Amygdala (tissue), 56 donors: ENCODE measurements at regions not wholly inside any gene's neighbourhood (a gene's known extent, or its start where the extent isn't known, plus 50 kb on each side); places are given as distances from the start of the nearest gene placed in this dataset.
A peak's percentile ranks its signal among the peaks of the same experiment; 100 is the strongest.

Experiments used
- DNase-seq, 56 donors: peaks; one replicate each; lab custom pipeline; 2025; lab: John Stamatoyannopoulos, UW

DNA sequence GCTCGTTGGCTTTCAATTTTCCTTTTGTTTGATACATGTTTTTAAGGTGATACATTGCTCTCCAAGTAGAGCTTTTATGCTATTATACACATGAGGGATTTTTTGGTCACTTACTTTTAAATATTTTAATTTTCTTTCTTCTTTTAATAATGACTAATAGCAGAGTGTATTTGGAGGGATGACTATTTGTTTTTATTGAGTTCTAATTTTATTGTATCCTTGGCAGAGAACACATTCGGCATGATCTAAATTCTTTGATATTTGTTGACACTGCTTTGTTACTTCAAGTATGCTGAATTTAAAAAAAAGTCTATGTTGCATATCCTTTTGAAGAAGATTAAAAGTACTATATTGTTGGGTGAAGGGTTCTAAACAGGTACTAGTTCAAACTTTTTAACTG, 149.9 kb upstream of the PDZRN3 start:
- DNase-seq, result no peak

DNA sequence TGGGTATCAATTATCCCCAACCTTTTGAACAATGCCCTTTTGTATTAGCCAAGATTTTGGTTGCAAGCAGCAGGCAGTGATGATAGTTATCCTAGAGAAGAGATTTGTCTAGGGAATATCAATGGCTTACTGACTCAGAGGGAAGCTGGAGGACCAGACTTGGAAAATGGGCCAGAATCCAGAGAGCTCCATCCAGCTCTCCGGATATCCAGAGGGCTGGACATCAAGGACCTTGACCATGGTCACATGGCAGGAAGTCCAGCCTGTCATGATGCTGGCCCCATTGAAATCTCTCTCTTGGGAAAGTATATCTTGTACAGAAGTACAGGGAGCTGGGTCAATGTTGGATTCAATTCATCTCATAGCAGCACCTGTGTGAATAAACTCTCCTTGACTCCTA, 148.5 kb upstream of the PDZRN3 start:
- peak in 1 of 56 donors; percentile 9 for DNase-seq

DNA sequence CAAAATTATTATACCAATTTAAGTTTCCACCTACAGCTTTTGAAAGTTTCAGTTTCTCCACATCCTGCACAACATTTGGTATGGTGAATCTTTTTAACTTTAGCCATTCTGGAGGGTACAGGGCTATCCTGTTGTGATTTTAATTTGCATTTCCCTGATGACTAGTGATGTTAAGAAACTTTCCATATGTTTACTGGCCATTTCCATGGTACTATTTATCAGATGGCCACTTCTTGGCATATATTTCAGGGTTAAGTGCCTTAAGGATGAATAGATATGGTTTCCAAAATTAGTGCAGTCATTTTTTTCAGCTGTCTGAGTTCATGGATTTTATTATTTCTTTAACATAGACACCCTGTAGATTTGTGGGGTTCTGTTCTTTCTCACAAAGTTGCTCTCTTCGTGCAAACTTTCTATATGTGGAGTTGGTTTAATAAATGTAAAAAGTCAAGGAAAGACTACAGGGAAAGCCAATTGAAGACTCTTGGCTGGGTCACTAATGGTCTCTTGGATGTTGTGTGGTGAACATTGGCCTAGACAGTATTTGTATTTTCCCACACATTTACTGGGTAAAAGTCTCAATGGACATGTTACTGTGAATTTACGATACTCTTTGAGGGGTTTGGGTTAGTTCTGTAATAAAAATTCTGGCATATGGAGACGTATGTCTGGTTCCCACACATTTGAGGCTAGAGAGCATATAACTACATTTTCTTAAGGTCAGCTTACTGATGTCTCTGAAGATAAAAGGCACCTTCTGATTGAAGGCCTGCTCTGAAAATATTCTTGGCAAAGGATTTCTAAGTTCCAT, 147.5 kb upstream of the PDZRN3 start:
- no peak for DNase-seq

DNA sequence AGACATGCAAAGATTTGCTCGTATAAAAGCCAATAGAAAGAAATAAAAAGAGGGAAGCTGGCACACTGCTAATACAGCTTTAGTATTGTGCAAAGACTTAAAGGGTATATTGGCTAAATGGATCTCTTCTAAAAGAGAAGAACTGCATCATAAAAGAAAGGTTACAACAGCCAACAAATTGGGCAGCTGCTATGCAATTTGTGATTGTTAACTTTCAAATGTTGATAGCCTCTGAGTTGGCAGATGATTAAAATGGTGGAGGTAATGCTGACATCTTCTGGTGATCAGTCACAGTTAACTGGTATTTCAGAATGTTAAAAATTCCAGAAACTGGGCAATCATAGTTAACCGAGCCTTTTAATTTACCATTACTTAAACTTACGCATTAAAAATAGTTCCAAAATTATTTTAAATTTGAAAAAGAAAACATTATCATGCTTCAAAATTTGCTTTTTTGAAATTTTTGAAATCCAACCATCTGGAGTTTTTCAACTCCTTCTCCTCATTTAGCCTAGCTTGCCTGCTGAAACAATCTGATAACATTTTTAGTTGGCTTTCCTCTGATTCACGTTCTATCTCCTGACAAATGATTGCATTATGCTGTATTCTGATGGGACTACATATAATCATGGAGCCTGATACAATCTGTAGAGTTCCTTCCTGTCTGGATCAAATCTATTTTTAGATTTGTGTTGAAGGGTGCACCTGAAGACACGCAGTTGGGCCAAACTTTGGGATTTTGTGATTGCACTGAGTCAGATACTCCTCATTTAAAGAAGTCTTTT, 144.0 kb upstream of the PDZRN3 start:
- DNase-seq, result peak in 1 of 56 donors; percentile 16

DNA sequence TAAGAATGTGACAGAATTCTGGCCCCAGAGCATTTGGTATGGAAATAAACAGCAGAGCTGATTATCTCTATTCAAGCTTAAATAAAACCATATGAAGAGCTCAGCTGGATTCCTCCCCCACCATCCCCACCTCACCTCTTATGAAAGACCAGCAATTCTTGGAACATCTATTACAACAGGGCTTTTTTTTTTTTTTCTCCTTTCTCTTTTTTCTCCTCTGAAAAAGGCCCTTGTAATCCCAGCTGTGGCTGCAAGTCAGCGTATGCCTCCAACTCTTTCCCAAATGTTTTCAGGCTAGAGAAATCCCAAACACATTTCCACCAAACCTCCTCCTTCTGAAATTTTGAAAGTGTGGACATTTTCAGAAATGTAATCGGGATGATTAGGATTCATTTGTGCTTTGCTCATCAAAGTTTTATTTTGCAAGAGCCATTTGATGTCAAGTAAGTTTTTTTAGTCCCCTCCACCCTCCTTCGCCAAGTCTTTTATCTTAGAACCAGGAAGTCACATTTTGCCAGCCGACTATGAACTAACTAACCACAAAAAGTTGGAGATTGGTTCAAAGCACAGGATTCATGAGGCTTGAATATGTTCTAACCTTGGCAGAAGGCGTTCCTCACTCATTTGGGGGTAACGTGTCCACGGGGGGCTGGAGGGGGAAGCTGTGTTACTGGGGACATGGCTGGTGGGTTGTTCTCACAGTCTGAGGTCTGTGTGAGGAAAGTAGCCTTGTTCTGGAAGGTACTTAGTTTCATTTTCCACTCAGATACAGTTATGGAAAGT, 142.0 kb upstream of the PDZRN3 start:
- no peak for DNase-seq

GRCh38 chr3:73765878-73766545, 141.3 kb upstream of the PDZRN3 start:
- DNase-seq, result no peak

- DNase-seq, result no peak
Measured at GRCh38 chr3:73762855-73763254, 138.1 kb upstream of the PDZRN3 start.

- no peak for DNase-seq
Measured at GRCh38 chr3:73759297-73759711, 134.6 kb upstream of the PDZRN3 start.

- DNase-seq, result no peak
Measured at GRCh38 chr3:73757536-73757935, 132.8 kb upstream of the PDZRN3 start.

- DNase-seq, result no peak
Measured at GRCh38 chr3:73753985-73754384, 129.2 kb upstream of the PDZRN3 start.

- no peak for DNase-seq
Measured at GRCh38 chr3:73752338-73752737, 127.6 kb upstream of the PDZRN3 start.

- no peak for DNase-seq
Measured at GRCh38 chr3:73746623-73747022, 121.9 kb upstream of the PDZRN3 start.

DNA sequence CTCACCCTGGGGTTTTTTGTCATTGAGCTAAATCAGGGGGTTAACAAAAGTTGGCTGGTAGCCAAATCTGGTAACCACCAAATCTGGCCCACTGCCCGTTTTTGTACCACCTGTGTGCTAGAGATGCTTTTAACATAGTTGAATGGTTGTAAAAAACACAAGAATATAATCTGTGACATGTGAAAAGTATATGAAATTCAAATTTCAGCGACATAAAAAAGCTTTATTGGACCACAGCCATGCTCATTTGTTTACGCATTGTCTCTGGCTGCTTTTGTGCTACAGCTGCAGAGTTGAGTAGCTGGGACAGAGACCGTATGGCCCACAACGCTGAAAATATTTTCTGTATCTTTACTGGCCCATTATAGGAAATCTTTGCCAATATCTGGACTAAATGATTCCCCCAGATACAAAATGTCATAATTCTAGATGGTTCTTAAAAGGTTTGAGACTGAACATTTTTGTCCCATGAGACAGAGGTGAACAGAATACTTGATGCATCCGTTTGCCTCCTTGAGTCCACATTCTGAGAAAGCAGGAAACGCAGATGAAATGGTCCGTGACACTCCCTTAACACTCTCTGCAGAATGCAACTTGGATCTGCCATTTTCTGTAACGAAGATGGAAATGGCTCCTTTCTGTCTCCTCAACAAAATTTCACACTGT, 120.9 kb upstream of the PDZRN3 start:
- peak in 2 of 56 donors; percentile 4 to 31 for DNase-seq

DNA sequence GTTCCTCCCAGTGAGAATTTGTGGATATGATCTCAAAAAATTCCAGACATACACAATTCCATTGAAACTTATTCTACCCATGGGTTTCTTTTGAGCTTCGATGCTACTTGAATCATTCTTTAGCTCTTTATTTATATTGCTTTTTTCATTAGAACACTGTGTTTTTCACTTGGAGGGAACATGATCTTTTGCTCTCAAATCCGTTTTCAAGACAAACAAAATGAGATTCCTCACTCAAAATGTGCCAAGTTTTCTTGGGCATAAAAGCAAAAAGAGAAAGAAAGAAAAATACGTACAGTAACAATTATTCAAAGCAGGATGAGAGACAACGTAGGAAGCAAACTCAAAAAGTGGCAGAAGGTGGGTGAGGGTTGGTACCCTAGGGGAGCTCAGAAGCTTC, 118.8 kb upstream of the PDZRN3 start:
- DNase-seq, result no peak

- peak in 8 of 56 donors; percentile 4 to 26 (median 8) for DNase-seq
Measured at GRCh38 chr3:73739791-73740453, 115.2 kb upstream of the PDZRN3 start.

DNA sequence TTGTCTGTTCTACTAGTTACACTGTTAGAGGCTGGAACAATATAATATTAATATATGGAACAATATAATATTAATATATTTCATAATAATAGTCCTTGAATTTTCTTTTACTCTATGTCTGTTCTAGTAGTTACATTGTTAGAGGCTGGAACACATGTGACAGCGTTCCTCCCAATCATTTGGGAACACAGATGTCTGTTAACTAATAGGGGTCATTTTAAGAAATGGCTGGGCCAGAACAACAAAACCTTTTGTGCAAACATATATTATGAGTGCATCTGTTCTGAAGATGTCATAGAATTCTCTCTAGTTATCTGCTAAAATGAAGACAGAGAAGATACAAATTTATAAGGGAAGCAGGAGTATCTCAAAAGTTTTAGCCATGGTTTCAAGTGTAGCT, 114.0 kb upstream of the PDZRN3 start:
- no peak for DNase-seq

- DNase-seq, result no peak
Measured at GRCh38 chr3:73734211-73735089, 109.7 kb upstream of the PDZRN3 start.

DNA sequence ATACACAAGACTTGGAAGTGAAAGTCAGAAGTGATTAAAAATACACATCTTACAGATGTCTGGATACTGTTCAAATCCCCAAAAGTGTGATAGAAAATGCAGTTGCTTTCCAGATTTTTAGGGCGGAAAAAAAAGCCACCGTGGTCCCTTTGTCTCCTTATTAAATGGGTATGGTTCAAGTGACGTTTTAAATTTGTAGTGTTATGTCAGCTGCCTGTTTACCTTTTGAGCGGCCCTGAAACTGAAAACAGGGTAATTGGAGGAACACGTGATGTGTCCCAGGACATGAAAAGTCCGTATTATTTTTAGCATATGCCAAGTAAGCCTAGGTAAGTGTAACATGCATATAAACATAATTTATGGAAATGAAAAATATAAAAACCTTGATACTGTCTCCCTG, 109.0 kb upstream of the PDZRN3 start:
- DNase-seq, result no peak
